ENCODE measurements at regions not wholly inside any gene's neighbourhood (a gene's known extent, or its start where the extent isn't known, plus 50 kb on each side); places are given as distances from the start of the nearest gene placed in this dataset.

DNA sequence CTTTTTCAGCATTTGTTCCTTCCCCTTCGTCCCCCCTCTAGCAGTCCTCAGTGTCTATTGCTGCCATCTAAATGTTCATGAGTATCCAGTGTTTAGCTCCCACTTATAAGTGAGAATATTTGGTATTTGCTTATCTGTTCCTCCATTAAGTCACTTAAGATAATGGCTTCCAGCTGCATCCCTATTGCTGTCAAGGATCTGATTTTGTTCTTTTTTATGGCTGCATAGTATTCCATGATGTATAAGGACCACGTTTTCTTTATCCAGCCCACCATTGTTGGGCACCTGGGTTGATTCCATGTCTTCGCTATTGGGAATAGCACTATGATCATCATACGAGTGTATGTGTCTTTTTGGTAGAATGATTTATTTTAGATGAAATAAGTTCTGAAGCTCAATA is 166.9 kb upstream of the NCK2 start:
- H3K4me3 ChIP-seq, result no peak overlapping the region

GRCh38 chr2:105576440-105577241 is 168.1 kb upstream of the NCK2 start:
- Histone ChIP-seq H3K36me3 (no peaks in the 10 kb centered on the region), H3K4me1 (ENCODE audit: control insufficient read depth in 1 of 2, low read depth in 2 of 2) (peaks cover 4 to 17% of the 10 kb centered on the region in 2 donors), H3K27me3 (replicated peaks; ENCODE audit: insufficient read depth) (no peaks in the 10 kb centered on the region), H3K9me3 (no peaks in the 10 kb centered on the region), H3K4me3 (no peak overlapping the region), H3K27ac (no peak overlapping the region)
- TF ChIP-seq, protein P1, sequence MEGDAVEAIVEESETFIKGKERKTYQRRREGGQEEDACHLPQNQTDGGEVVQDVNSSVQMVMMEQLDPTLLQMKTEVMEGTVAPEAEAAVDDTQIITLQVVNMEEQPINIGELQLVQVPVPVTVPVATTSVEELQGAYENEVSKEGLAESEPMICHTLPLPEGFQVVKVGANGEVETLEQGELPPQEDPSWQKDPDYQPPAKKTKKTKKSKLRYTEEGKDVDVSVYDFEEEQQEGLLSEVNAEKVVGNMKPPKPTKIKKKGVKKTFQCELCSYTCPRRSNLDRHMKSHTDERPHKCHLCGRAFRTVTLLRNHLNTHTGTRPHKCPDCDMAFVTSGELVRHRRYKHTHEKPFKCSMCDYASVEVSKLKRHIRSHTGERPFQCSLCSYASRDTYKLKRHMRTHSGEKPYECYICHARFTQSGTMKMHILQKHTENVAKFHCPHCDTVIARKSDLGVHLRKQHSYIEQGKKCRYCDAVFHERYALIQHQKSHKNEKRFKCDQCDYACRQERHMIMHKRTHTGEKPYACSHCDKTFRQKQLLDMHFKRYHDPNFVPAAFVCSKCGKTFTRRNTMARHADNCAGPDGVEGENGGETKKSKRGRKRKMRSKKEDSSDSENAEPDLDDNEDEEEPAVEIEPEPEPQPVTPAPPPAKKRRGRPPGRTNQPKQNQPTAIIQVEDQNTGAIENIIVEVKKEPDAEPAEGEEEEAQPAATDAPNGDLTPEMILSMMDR (IDR thresholded peaks at IDR 0.05), result peak; percentile 63
- ATAC-seq (ENCODE audit: insufficient number of reproducible peaks, low FRiP score, low read depth) (no peak), DNase-seq (ENCODE audit: low spot score) (no peak)

More for the DNA sequence above, 166.9 kb upstream of the NCK2 start:
- no peak overlapping the region for H3K27ac ChIP-seq
- TF ChIP-seq, protein P1 (IDR thresholded peaks at IDR 0.05), result no peak
- no peaks in the 10 kb centered on the region for H3K36me3 ChIP-seq
- DNase-seq (ENCODE audit: low spot score) (no peak), ATAC-seq (ENCODE audit: insufficient number of reproducible peaks, low FRiP score, low read depth) (no peak)
- H3K4me1 ChIP-seq (ENCODE audit: control insufficient read depth in 1 of 2, low read depth in 2 of 2), result peaks cover 4 to 17% of the 10 kb centered on the region in 2 donors
- no peaks in the 10 kb centered on the region for H3K27me3 ChIP-seq (replicated peaks; ENCODE audit: insufficient read depth)
- H3K9me3 ChIP-seq, result no peaks in the 10 kb centered on the region

DNA sequence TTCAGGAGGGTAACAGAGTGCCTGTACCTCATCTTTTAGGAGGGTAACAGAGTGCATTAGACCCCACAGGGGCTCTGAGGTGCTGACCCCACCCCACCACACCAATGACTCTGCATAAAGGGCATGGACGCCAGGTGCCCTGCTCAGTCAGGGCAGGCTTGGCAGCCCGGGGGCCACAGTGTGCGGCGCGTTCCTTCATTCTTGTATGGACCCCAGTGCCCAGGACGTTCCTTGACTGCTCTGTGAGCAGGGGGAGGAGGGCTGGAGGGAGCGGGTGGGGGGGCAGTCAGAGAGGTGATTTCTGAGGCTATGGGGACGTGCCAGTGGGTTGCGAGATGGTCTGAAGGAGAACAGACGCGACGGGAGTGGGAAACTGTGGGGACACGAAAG is 168.7 kb upstream of the NCK2 start:
- Histone ChIP-seq H3K4me3 (peak overlapping the region; percentile 58), H3K36me3 (no peaks in the 10 kb centered on the region), H3K27me3 (replicated peaks; ENCODE audit: insufficient read depth) (no peaks in the 10 kb centered on the region), H3K4me1 (ENCODE audit: control insufficient read depth in 1 of 2, low read depth in 2 of 2) (peaks cover 4 to 17% of the 10 kb centered on the region in 2 donors), H3K9me3 (no peaks in the 10 kb centered on the region), H3K27ac (no peak overlapping the region)
- DNase-seq (ENCODE audit: low spot score) (no peak), ATAC-seq (ENCODE audit: insufficient number of reproducible peaks, low FRiP score, low read depth) (no peak)
- TF ChIP-seq, protein P1 (IDR thresholded peaks at IDR 0.05), result no peak

GRCh38 chr2:105575499-105576025 is 169.2 kb upstream of the NCK2 start:
- H3K4me1 ChIP-seq (ENCODE audit: control insufficient read depth in 1 of 2, low read depth in 2 of 2), result peaks cover 4 to 17% of the 10 kb centered on the region in 2 donors
- TF ChIP-seq, protein P1 (IDR thresholded peaks at IDR 0.05), result no peak
- H3K4me3 ChIP-seq, result peak overlapping the region; percentile 58
- ATAC-seq (ENCODE audit: insufficient number of reproducible peaks, low FRiP score, low read depth) (no peak), DNase-seq (ENCODE audit: low spot score) (no peak)
- H3K9me3 ChIP-seq, result no peaks in the 10 kb centered on the region
- no peaks in the 10 kb centered on the region for H3K36me3 ChIP-seq
- no peaks in the 10 kb centered on the region for H3K27me3 ChIP-seq (replicated peaks; ENCODE audit: insufficient read depth)
- no peak overlapping the region for H3K27ac ChIP-seq

GRCh38 chr2:105574796-105575344 is 169.8 kb upstream of the NCK2 start:
- TF ChIP-seq, protein P1 (IDR thresholded peaks at IDR 0.05), result no peak
- no peak overlapping the region for H3K27ac ChIP-seq

More at GRCh38 chr2:105574796-105575344, 169.8 kb upstream of the NCK2 start:
- H3K27me3 ChIP-seq (replicated peaks; ENCODE audit: insufficient read depth), result no peaks in the 10 kb centered on the region
- no peaks in the 10 kb centered on the region for H3K9me3 ChIP-seq
- no peaks in the 10 kb centered on the region for H3K36me3 ChIP-seq
- ATAC-seq (ENCODE audit: insufficient number of reproducible peaks, low FRiP score, low read depth) (no peak), DNase-seq (ENCODE audit: low spot score) (no peak)
- peak overlapping the region; percentile 58 for H3K4me3 ChIP-seq
- H3K4me1 ChIP-seq (ENCODE audit: control insufficient read depth in 1 of 2, low read depth in 2 of 2), result peaks cover 4 to 17% of the 10 kb centered on the region in 2 donors
